Osteocyte (in vitro differentiated cells): ENCODE measurements at regions not wholly inside any gene's neighbourhood (a gene's known extent, or its start where the extent isn't known, plus 50 kb on each side); places are given as distances from the start of the nearest gene placed in this dataset.
"Not testable (repeated sequence)": the region's sequence is repeated elsewhere in the genome, so short reads cannot be mapped to it uniquely, and the experiment has no call there.

Experiments used
- DNase-seq: peaks from one replicate; pipeline ENCODE4 v3.0.0; 2021; ENCODE audit warnings: mixed read lengths; ENCODE audit not compliant: unreplicated experiment; ENCODE audit errors: extremely low spot score
- H3K27ac Mint-ChIP-seq: one replicate; pipeline ENCODE4 v1.8.0; 2021; ENCODE audit warnings: mild to moderate bottlenecking, mixed read lengths; ENCODE audit not compliant: unreplicated experiment
- H3K27me3 Mint-ChIP-seq: one replicate; pipeline ENCODE4 v1.8.0; 2021; ENCODE audit warnings: mixed read lengths; ENCODE audit not compliant: unreplicated experiment
- H3K36me3 Mint-ChIP-seq: one replicate; pipeline ENCODE4 v1.8.0; 2021; ENCODE audit warnings: mixed read lengths; ENCODE audit not compliant: unreplicated experiment
- H3K4me1 Mint-ChIP-seq: one replicate; pipeline ENCODE4 v1.8.0; 2021; ENCODE audit warnings: mixed read lengths; ENCODE audit not compliant: unreplicated experiment
- H3K4me3 Mint-ChIP-seq: one replicate; pipeline ENCODE4 v1.8.0; 2021; ENCODE audit warnings: mild to moderate bottlenecking, moderate library complexity, mixed read lengths; ENCODE audit not compliant: unreplicated experiment
- H3K9me3 Mint-ChIP-seq: one replicate; pipeline ENCODE4 v1.8.0; 2021; ENCODE audit warnings: mixed read lengths; ENCODE audit not compliant: unreplicated experiment
- TF ChIP-seq, protein P1 (sequence below): fragments of 200-600 bp; sonication (generic); IDR thresholded peaks from 2 replicates; pipeline ENCODE4 v1.5.0; 2021; ENCODE audit warnings: antibody characterized with exemption, mild to moderate bottlenecking, moderate library complexity

DNA sequence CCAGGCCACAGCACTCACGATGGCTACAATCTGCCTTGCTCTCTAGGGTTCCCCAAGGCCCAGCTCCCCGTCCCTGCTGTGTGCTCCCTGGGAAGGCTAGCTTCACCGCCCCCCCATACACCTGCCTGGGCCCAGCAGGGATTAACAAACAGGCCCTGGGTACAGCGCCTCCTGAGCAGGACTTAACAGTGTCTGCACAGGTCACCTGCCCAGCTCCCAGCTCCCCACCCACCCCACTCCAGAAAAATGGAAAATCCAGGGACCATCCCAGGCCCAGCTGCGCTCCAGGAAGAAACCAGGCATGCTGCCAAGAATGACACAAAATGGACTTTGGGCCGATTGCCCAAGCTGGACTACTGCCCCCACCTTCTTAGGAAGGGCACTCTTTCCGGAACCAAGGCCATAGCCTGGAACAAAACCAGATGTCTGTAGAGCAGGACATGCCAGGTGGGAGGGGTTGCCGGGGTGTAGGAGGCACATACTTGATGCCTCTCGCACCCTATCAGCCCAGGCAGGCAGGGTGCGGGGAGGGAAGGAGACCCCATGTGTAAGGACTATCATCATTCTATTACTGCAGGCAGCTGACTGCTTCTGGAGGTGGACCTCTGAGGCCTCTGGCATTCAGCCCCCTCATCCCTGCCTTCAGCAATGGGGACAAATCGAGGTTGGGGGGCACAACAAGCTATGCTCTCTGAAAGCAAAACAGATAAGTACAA, 104.9 kb downstream of the SNX5 start:
- TF ChIP-seq, protein P1, sequence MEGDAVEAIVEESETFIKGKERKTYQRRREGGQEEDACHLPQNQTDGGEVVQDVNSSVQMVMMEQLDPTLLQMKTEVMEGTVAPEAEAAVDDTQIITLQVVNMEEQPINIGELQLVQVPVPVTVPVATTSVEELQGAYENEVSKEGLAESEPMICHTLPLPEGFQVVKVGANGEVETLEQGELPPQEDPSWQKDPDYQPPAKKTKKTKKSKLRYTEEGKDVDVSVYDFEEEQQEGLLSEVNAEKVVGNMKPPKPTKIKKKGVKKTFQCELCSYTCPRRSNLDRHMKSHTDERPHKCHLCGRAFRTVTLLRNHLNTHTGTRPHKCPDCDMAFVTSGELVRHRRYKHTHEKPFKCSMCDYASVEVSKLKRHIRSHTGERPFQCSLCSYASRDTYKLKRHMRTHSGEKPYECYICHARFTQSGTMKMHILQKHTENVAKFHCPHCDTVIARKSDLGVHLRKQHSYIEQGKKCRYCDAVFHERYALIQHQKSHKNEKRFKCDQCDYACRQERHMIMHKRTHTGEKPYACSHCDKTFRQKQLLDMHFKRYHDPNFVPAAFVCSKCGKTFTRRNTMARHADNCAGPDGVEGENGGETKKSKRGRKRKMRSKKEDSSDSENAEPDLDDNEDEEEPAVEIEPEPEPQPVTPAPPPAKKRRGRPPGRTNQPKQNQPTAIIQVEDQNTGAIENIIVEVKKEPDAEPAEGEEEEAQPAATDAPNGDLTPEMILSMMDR, result no peak
- Mint-ChIP-seq H3K36me3 (no peaks in the 10 kb centered on the region), H3K4me1 (peaks cover 7% of the 10 kb centered on the region), H3K4me3 (no peak overlapping the region), H3K9me3 (no peaks in the 10 kb centered on the region), H3K27ac (no peak overlapping the region), H3K27me3 (peaks cover 10% of the 10 kb centered on the region)
- no peak for DNase-seq

DNA sequence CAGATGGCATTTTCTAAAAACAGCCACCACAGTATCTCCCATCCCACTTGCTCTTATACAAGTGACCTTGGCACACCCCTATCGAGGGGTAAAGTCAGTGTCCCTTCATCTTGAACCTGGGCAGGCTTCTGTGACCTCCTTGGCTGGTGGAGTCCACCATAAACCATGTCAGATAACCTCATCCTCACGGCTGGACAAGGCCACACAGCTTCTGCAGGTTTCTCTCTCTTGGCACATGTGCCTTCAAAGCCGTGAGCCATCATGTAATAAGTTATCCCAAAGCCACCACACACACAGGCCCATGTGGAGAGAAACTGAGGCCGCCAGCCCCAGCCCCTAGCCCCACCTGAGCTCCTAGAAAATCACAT, 105.4 kb downstream of the SNX5 start:
- TF ChIP-seq, protein P1, result no peak
- H3K27ac Mint-ChIP-seq, result no peak overlapping the region
- no peaks in the 10 kb centered on the region for H3K9me3 Mint-ChIP-seq
- DNase-seq, result no peak
- peaks cover 7% of the 10 kb centered on the region for H3K4me1 Mint-ChIP-seq
- peaks cover 6% of the 10 kb centered on the region for H3K27me3 Mint-ChIP-seq
- no peak overlapping the region for H3K4me3 Mint-ChIP-seq
- H3K36me3 Mint-ChIP-seq, result no peaks in the 10 kb centered on the region

DNA sequence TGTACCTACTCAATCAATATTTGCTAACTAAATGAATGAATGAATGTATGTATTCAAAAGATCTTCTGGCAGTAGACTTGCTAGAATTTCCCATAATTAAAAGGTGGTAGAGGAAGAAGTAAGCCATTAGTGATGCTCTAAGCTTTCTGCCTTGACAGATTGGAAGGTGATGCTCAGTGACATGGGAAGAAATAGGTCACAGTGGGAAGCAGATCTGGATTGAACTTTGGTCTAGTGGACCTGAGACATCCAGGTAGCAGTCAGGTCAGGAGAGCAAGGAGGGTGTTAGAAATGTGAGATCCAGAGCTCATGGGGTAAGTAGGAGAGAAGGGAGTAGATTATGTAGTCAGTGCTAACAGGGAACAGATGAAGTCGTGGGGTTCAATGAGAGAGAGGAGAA, 106.4 kb downstream of the SNX5 start:
- TF ChIP-seq, protein P1, result no peak
- H3K4me3 Mint-ChIP-seq, result no peak overlapping the region
- no peaks in the 10 kb centered on the region for H3K36me3 Mint-ChIP-seq
- peaks cover 7% of the 10 kb centered on the region for H3K4me1 Mint-ChIP-seq
- H3K27me3 Mint-ChIP-seq, result peaks cover 1% of the 10 kb centered on the region
- no peak overlapping the region for H3K27ac Mint-ChIP-seq
- H3K9me3 Mint-ChIP-seq, result no peaks in the 10 kb centered on the region
- no peak for DNase-seq

DNA sequence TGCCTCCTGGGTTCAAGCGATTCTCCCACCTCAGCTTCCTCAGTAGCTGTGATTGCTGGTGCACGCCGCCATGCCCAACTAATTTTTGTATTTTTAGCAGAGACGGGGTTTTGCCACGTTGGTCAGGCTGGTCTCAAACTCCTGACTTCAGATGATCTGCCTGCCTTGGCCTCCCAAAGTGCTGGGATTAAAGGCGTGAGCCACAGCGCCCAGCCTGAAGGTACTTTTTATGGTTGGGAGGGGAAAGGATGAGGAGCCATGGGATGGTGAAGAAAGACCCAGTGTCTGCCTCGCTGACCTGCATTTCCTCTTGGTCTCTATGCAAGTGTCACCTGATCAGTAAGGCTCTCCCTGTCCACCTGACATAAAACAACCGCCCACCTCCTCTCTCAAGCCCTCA, 107.0 kb downstream of the SNX5 start:
- H3K9me3 Mint-ChIP-seq, H3K4me1 Mint-ChIP-seq, H3K36me3 Mint-ChIP-seq, DNase-seq, H3K4me3 Mint-ChIP-seq, H3K27ac Mint-ChIP-seq, H3K27me3 Mint-ChIP-seq: not testable (repeated sequence)

DNA sequence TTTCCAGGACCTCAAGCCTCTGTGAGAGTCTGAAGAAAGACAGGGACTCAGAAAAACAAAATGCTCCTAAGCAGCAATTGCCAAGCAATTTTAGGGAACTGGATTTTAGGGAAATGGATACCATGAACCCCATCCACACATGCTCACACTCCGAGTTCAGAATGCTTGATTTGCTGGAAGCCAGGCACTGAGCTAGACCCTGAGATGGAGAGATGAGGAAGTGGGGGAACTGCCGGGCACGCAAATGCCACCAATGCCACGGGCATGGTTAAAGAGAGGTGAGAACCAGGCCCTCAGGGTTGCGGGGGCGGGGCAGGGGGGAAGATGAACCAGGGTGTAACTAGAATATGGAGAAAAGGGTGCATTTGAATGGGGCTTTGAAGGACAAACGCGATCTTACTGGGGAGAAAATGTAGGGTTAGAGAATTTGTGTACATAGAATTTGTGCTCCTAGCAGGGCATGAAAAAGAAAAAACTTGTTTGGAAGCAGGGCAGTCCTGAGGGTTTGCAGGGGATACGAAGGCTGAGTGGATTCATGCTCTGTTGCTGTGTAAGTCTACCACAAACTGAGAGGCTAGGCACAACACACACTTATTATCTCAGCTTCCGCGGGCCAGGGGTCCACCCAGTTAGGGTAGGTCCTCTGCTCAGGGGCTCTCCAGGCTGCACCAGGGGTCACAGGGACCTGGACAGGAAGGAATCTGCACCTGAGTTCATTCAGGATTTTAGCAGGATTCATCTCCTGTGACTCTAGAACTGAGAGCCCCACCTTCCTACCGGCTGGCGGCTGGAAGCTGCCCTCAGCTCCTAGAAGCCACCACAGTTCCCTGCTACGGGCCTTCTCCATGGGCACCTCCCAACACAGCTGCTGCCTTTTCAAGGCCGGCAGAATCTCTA, 108.0 kb downstream of the SNX5 start:
- no peaks in the 10 kb centered on the region for H3K27me3 Mint-ChIP-seq
- H3K36me3 Mint-ChIP-seq, result no peaks in the 10 kb centered on the region
- no peak overlapping the region for H3K27ac Mint-ChIP-seq
- no peak for DNase-seq
- peaks cover 8% of the 10 kb centered on the region for H3K4me1 Mint-ChIP-seq
- no peak overlapping the region for H3K4me3 Mint-ChIP-seq
- TF ChIP-seq, protein P1, result no peak
- no peaks in the 10 kb centered on the region for H3K9me3 Mint-ChIP-seq
